ENCODE measurements at regions not wholly inside any gene's neighbourhood (a gene's known extent, or its start where the extent isn't known, plus 50 kb on each side); places are given as distances from the start of the nearest gene placed in this dataset.

DNA sequence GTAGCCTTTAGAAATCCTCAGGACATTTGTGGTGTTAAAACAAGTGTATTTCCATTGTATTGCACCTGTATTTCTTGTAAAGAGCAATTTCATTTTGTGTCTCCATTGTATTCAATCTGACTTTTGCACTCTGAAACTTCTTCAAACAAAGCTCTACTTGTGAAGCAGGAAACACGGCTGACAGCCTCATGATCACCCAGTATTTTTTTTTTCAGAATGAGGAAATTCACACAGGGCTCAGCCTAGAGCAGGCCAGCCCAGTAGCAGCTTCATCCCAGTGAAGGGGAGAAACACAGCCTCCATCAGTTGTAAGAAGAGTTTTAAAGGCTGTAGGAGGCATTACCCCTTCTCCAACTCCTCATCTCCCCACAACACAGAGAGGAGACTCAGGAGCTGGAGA is 175.9 kb upstream of the KLHL29 start:
- no peak for TF ChIP-seq EZH2 (IDR thresholded peaks at IDR 0.05)
- no peak for TF ChIP-seq POLR2AphosphoS5 (IDR thresholded peaks at IDR 0.05; ENCODE audit: borderline replicate concordance, low read depth, low read length)
- no peak for TF ChIP-seq FOXP2 (optimal IDR thresholded peaks at IDR 0.05; ENCODE audit: control extremely low read depth, extremely low read length, insufficient read depth)

Measured in SK-N-MC (cell line).